ENCODE measurements at regions not wholly inside any gene's neighbourhood (a gene's known extent, or its start where the extent isn't known, plus 50 kb on each side); places are given as distances from the start of the nearest gene placed in this dataset.
"Not testable (repeated sequence)": the region's sequence is repeated elsewhere in the genome, so short reads cannot be mapped to it uniquely, and the experiment has no call there.

- no peak overlapping the region for H3K4me3 Mint-ChIP-seq
- H3K36me3 Mint-ChIP-seq = no peaks in the 10 kb centered on the region
- ATAC-seq (no peak), DNase-seq (ENCODE audit: low spot score in 2 of 2) (no peak)
- H3K9me3 Mint-ChIP-seq = peaks cover 4% of the 10 kb centered on the region
- no peak overlapping the region for H3K27ac Mint-ChIP-seq
- H3K4me1 Mint-ChIP-seq = no peaks in the 10 kb centered on the region
Observed at GRCh38 chr6:88519301-88520016, 353.3 kb upstream of the CNR1 start.

GRCh38 chr6:88517737-88518136 is 351.6 kb upstream of the CNR1 start:
- no peak overlapping the region for H3K27ac Mint-ChIP-seq
- no peaks in the 10 kb centered on the region for H3K4me1 Mint-ChIP-seq
- no peak for DNase-seq (ENCODE audit: low spot score in 2 of 2)
- no peaks in the 10 kb centered on the region for H3K36me3 Mint-ChIP-seq
- no peak for ATAC-seq
- no peak overlapping the region for H3K4me3 Mint-ChIP-seq
- H3K9me3 Mint-ChIP-seq = peaks cover 4% of the 10 kb centered on the region

GRCh38 chr6:88513920-88514319 is 347.8 kb upstream of the CNR1 start:
- Mint-ChIP-seq H3K9me3 (no peaks in the 10 kb centered on the region), H3K4me3 (no peak overlapping the region), H3K4me1 (no peaks in the 10 kb centered on the region), H3K27ac (no peak overlapping the region), H3K36me3 (no peaks in the 10 kb centered on the region)
- ATAC-seq (no peak), DNase-seq (ENCODE audit: low spot score in 2 of 2) (no peak)

- H3K36me3 Mint-ChIP-seq = no peaks in the 10 kb centered on the region
- ATAC-seq = no peak
Observed at GRCh38 chr6:88513471-88513870, 347.3 kb upstream of the CNR1 start.

GRCh38 chr6:88512951-88513350 is 346.8 kb upstream of the CNR1 start:
- Mint-ChIP-seq H3K27ac (no peak overlapping the region), H3K4me3 (no peak overlapping the region), H3K36me3 (no peaks in the 10 kb centered on the region), H3K4me1 (no peaks in the 10 kb centered on the region), H3K9me3 (no peaks in the 10 kb centered on the region)
- no peak for DNase-seq (ENCODE audit: low spot score in 2 of 2)
- no peak for ATAC-seq

More at GRCh38 chr6:88513471-88513870, 347.3 kb upstream of the CNR1 start:
- Mint-ChIP-seq H3K9me3 (no peaks in the 10 kb centered on the region), H3K27ac (no peak overlapping the region), H3K4me3 (no peak overlapping the region), H3K4me1 (no peaks in the 10 kb centered on the region)
- no peak for DNase-seq (ENCODE audit: low spot score in 2 of 2)

- H3K4me1 Mint-ChIP-seq = no peaks in the 10 kb centered on the region
- no peak for ATAC-seq
- H3K27ac Mint-ChIP-seq = no peak overlapping the region
- H3K9me3 Mint-ChIP-seq = no peaks in the 10 kb centered on the region
- DNase-seq (ENCODE audit: low spot score in 2 of 2) = no peak
- H3K36me3 Mint-ChIP-seq = no peaks in the 10 kb centered on the region
- no peak overlapping the region for H3K4me3 Mint-ChIP-seq
Observed at GRCh38 chr6:88502391-88502790, 336.2 kb upstream of the CNR1 start.

GRCh38 chr6:88499845-88500699 is 333.9 kb upstream of the CNR1 start:
- no peak for DNase-seq (ENCODE audit: low spot score in 2 of 2)
- H3K4me3 Mint-ChIP-seq = no peak overlapping the region

GRCh38 chr6:88499436-88499835 is 333.3 kb upstream of the CNR1 start:
- H3K9me3 Mint-ChIP-seq = no peaks in the 10 kb centered on the region
- no peaks in the 10 kb centered on the region for H3K4me1 Mint-ChIP-seq
- DNase-seq (ENCODE audit: low spot score in 2 of 2) (no peak), ATAC-seq (no peak)
- H3K4me3 Mint-ChIP-seq = no peak overlapping the region
- H3K36me3 Mint-ChIP-seq = no peaks in the 10 kb centered on the region
- no peak overlapping the region for H3K27ac Mint-ChIP-seq

More at GRCh38 chr6:88499845-88500699, 333.9 kb upstream of the CNR1 start:
- H3K27ac Mint-ChIP-seq = no peak overlapping the region
- no peaks in the 10 kb centered on the region for H3K4me1 Mint-ChIP-seq
- no peaks in the 10 kb centered on the region for H3K36me3 Mint-ChIP-seq
- no peaks in the 10 kb centered on the region for H3K9me3 Mint-ChIP-seq
- no peak for ATAC-seq

GRCh38 chr6:88497403-88497802 is 331.3 kb upstream of the CNR1 start:
- not testable (repeated sequence) for H3K4me1 Mint-ChIP-seq; H3K9me3 Mint-ChIP-seq; H3K27ac Mint-ChIP-seq; DNase-seq (ENCODE audit: low spot score in 2 of 2); ATAC-seq; H3K36me3 Mint-ChIP-seq; H3K4me3 Mint-ChIP-seq

- ATAC-seq (no peak), DNase-seq (ENCODE audit: low spot score in 2 of 2) (no peak)
- H3K27ac Mint-ChIP-seq = no peak overlapping the region
- no peaks in the 10 kb centered on the region for H3K4me1 Mint-ChIP-seq
- H3K36me3 Mint-ChIP-seq = no peaks in the 10 kb centered on the region
- no peak overlapping the region for H3K4me3 Mint-ChIP-seq
- no peaks in the 10 kb centered on the region for H3K9me3 Mint-ChIP-seq
Observed at GRCh38 chr6:88494401-88495140, 328.4 kb upstream of the CNR1 start.

GRCh38 chr6:88493717-88494116 is 327.6 kb upstream of the CNR1 start:
- H3K36me3 Mint-ChIP-seq = no peaks in the 10 kb centered on the region
- no peak overlapping the region for H3K4me3 Mint-ChIP-seq
- H3K27ac Mint-ChIP-seq = no peak overlapping the region
- H3K4me1 Mint-ChIP-seq = no peaks in the 10 kb centered on the region
- ATAC-seq = peak; percentile 46
- no peak for DNase-seq (ENCODE audit: low spot score in 2 of 2)
- H3K9me3 Mint-ChIP-seq = no peaks in the 10 kb centered on the region

GRCh38 chr6:88492824-88493223 is 326.7 kb upstream of the CNR1 start:
- Mint-ChIP-seq H3K4me1 (no peaks in the 10 kb centered on the region), H3K4me3 (no peak overlapping the region), H3K9me3 (no peaks in the 10 kb centered on the region), H3K36me3 (no peaks in the 10 kb centered on the region), H3K27ac (no peak overlapping the region)
- ATAC-seq (no peak), DNase-seq (ENCODE audit: low spot score in 2 of 2) (no peak)

- Mint-ChIP-seq H3K9me3 (no peaks in the 10 kb centered on the region), H3K27ac (no peak overlapping the region), H3K4me3 (no peak overlapping the region), H3K4me1 (no peaks in the 10 kb centered on the region), H3K36me3 (no peaks in the 10 kb centered on the region)
- no peak for DNase-seq (ENCODE audit: low spot score in 2 of 2)
- ATAC-seq = no peak
Observed at GRCh38 chr6:88492241-88492640, 326.1 kb upstream of the CNR1 start.

GRCh38 chr6:88491266-88491880 is 325.2 kb upstream of the CNR1 start:
- H3K4me3 Mint-ChIP-seq = no peak overlapping the region
- H3K4me1 Mint-ChIP-seq = no peaks in the 10 kb centered on the region
- DNase-seq (ENCODE audit: low spot score in 2 of 2) (no peak), ATAC-seq (no peak)
- H3K9me3 Mint-ChIP-seq = no peaks in the 10 kb centered on the region
- H3K27ac Mint-ChIP-seq = no peak overlapping the region
- no peaks in the 10 kb centered on the region for H3K36me3 Mint-ChIP-seq

- no peaks in the 10 kb centered on the region for H3K36me3 Mint-ChIP-seq
- H3K27ac Mint-ChIP-seq = no peak overlapping the region
- no peaks in the 10 kb centered on the region for H3K4me1 Mint-ChIP-seq
- no peak for ATAC-seq
- no peak overlapping the region for H3K4me3 Mint-ChIP-seq
- DNase-seq (ENCODE audit: low spot score in 2 of 2) = no peak
- H3K9me3 Mint-ChIP-seq = no peaks in the 10 kb centered on the region
Observed at GRCh38 chr6:88490908-88491264, 324.7 kb upstream of the CNR1 start.
